ENCODE measurements at regions not wholly inside any gene's neighbourhood (a gene's known extent, or its start where the extent isn't known, plus 50 kb on each side); places are given as distances from the start of the nearest gene placed in this dataset.

GRCh38 chr12:66910366-66910974 lies 231.6 kb upstream of the GRIP1 start:
- TF ChIP-seq DEAF1 (CRISPR knock-in tag; IDR thresholded peaks at IDR 0.05): no peak
- no peak for TF ChIP-seq ZNF696 (CRISPR knock-in tag; conservative IDR thresholded peaks at IDR 0.05)
- no peak for TF ChIP-seq GABPB1 (CRISPR knock-in tag; IDR thresholded peaks at IDR 0.05)
- TF ChIP-seq CBFB (CRISPR knock-in tag; IDR thresholded peaks at IDR 0.05): no peak
- no peak for TF ChIP-seq OTX1 (CRISPR knock-in tag; IDR thresholded peaks at IDR 0.05)
- no peak for TF ChIP-seq ATF3 (IDR thresholded peaks at IDR 0.05)
- TF ChIP-seq ATF3 (CRISPR knock-in tag; conservative IDR thresholded peaks at IDR 0.05): no peak
- H3K27ac ChIP-seq (ENCODE audit: extremely low read depth, low read depth, low read length): no peak overlapping the region
- ChIA-PET CTCF (ENCODE audit: low intra/inter-chr PET ratio) (no interaction called here), POLR2A (no interaction called here)
- no peaks in the 10 kb centered on the region for H3K9me3 ChIP-seq (replicated peaks; ENCODE audit: control insufficient read depth, insufficient read depth, low read depth, low read length)
- WGBS (ENCODE audit: insufficient coverage, low coverage, missing lambda C conversion rate): 6% methylated on average over 7 of the region's 7 CpGs
- H3K36me3 ChIP-seq (ENCODE audit: control insufficient read depth, insufficient read depth, low read length): no peaks in the 10 kb centered on the region
- H3K9ac ChIP-seq (ENCODE audit: insufficient read depth in 1 of 2, low read depth in 2 of 2, low read length in 2 of 2): no peak overlapping the region
- H3K4me1 ChIP-seq (replicated peaks in 1 of 2; ENCODE audit: control insufficient read depth in 2 of 2, insufficient read depth in 2 of 2, low read length in 2 of 2): no peaks in the 10 kb centered on the region
- H3K9me1 ChIP-seq (ENCODE audit: control insufficient read depth, insufficient read depth, low read length): no peaks in the 10 kb centered on the region
- DNase-seq (ENCODE audit: extremely low read depth in 1 of 4, low spot score in 3 of 4) (no peak), ATAC-seq (no peak), FAIRE-seq (no peak)
- H2AFZ ChIP-seq (ENCODE audit: low read depth, low read length): no peak overlapping the region
- no peaks in the 10 kb centered on the region for H3K27me3 ChIP-seq (ENCODE audit: control insufficient read depth in 2 of 2, insufficient read depth in 2 of 2, low read length in 2 of 2)
- H3K4me2 ChIP-seq (ENCODE audit: insufficient read depth, low read length): no peak overlapping the region
- in situ Hi-C loops (cut with MboI) (no loop called here), intact Hi-C loops (cut with micrococcal nuclease) (no loop called here)
- H3K4me3 ChIP-seq: no peak overlapping the region
- H3K79me2 ChIP-seq (ENCODE audit: control insufficient read depth, insufficient read depth, low read length): no peaks in the 10 kb centered on the region
- H4K20me1 ChIP-seq (replicated peaks; ENCODE audit: control insufficient read depth, insufficient read depth, low read length): no peaks in the 10 kb centered on the region
- BruUV-seq (replicated peaks): no TSS peak

All from K562 (cell line).